CD4-positive, alpha-beta T cell treated with Interleukin-15 for 1 hour (primary cell): ENCODE measurements at regions not wholly inside any gene's neighbourhood (a gene's known extent, or its start where the extent isn't known, plus 50 kb on each side); places are given as distances from the start of the nearest gene placed in this dataset.
"Not testable (repeated sequence)": the region's sequence is repeated elsewhere in the genome, so short reads cannot be mapped to it uniquely, and the experiment has no call there.

Experiments
- DNase-seq: peaks from one replicate; pipeline ENCODE4 v3.0.0-alpha.2; 2020

GRCh38 chr3:177438596-177439220, 241.4 kb upstream of the TBL1XR1 start:
- no peak for DNase-seq

DNA sequence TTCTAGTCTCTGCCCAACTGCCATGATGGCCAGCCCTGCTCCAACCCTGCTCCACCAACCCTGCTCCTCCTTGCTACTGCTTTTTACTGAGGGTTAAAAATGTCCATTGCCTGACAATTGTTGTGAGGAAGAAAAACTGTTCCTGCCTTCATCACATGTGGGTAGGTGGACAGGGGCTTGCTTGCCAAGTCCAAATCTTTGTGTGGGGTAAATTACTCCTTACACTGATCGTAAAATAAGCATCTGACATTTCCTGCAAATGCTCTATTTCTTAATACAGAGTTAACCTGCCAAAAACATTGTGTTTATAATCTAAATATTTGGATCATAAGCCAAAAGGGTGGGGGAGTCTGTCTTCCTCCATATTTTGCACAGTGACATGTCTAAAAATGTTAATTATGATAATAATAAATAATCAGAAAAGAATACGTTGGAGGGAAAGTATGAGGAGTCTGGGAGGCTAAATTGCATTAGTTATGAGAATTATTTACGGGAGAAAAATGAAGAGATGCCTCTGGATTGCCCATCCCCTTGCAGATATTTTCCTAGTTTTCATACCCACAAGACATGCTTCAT, 242.5 kb upstream of the TBL1XR1 start:
- DNase-seq = no peak

DNA sequence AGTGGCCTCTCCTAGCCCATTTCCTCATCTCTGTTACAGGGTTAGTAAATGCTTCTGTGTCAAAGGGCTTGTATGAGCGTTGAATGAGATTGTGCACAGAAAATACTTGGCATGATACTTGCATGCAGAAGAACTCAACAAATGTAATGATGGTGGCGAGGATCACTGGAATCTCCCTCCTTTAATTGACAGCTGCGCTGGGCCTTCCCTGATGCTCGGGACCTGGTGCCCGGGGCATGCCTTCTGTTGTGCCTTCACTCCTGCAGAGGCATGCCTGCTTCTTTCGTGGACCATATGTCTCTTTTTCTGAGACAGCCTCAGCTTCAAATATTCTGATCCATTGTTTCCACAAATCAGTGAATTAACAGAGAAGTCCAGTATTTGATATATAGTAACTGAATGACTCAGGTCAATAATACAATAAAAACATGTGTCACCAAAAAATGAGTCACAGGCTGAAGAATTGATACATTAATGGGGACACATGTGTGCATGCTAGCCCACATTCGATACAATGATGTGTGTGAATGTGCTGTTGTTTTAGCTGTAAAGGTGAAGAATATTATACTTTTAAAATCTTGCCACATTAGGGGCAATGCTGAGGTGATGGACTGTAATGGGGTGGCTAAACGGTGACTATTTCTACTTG, 243.3 kb upstream of the TBL1XR1 start:
- no peak for DNase-seq

DNA sequence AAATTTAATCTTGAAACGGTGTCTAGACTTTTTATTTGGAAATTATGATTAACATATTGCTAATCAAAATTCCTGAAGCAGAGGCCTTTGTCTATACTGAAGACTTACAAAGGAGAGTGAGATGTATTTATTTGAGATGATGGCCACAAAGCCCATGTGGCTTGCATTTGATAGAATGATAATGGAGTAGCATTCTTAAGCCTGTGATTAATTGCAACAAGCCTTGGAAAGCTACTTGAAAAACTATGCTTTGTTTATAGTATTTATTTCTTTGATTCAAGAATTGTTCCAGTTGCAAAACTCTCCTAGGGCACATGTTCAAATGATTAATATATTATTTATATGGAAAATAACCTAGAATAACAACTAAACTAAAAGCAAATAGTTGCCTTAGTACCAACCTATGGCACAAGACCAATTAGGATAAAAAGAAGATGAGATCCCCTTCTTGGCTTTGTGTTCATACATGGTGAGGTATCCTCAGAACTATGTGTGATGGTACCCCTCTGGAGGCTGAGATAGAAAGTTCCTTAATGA, 244.1 kb upstream of the TBL1XR1 start:
- no peak for DNase-seq

DNA sequence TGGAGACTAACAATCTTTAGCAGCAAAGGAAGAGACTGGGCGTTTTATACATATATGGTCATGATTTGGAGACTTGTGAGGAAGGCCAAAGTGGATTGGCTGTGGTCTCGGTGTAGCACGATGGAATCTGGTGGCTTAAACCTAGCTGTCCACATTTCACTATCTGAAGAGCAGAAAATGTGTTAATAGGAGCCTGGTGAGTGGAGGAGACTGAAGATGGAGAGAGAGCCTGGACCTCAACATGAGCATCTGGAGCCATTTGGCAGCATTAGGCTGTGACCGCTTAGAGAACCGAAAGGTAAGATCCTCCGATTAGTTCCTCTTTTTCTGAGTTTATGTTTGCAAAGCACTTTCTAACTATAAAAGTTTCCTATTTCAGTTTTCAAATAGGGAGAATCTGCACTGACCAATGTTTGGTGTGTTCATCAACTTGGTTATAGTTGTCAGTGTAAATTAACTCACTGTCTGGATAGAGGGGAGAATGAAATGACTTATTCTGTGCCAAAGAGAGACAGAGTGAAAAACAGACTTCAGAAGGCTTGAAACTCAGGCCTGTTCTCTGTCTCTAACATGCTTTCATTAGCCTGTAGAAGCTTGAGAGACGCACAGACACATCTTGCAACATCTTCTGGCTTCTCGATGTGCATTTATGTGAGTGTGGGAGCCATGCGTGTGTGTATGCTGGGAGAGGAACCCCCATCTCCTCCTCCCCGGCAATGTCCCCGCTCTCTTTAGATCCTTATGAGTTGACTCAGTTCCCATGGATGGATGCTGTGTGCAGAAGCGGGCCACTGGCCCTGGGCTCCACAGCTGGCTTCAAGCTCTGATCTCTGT, 244.7 kb upstream of the TBL1XR1 start:
- DNase-seq = peak; percentile 36

- DNase-seq = no peak
Observed at GRCh38 chr3:177443469-177443868, 246.2 kb upstream of the TBL1XR1 start.

- no peak for DNase-seq
Observed at GRCh38 chr3:177444696-177445095, 247.4 kb upstream of the TBL1XR1 start.

- DNase-seq = no peak
Observed at GRCh38 chr3:177445549-177445948, 248.3 kb upstream of the TBL1XR1 start.

DNA sequence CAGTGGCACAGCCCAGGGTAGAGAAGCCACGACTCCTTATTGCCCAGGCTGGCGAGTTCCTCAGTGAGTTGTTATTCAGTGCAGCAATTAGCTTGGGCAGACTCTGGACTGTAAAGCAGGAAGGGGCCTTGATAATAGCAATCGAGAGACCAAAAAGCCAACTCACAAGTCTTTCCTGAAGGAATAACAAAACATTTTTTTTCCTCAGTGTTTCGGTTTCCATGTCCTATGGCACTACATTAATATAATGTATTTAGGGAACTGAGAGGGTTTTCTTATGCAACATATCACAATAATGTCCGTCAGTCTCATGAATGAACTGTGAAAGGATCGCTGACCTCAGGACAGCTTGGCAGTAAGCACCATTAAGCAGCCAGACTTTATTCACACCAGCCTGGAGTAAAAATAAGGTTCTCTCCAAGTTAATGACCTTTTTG, 248.9 kb upstream of the TBL1XR1 start:
- no peak for DNase-seq

DNA sequence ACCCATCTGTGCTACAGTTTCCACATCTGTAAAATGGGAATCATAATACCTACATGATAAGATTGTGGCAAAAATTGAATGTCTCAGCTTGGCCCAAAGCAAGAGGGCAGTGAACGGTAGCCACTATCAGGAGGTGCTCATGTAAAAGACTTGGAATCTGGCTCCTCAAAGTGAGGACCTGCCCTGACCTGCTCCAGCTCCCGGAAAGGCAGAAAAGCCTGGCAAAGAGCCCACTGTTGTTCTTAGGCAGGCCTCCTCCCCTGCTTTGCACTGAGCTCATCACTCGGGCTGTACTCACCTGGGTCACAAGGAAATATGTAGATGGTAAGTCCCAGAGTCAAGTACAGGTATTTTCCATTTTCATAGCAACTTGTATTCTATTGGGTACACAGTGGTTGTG, 250.7 kb upstream of the TBL1XR1 start:
- no peak for DNase-seq

GRCh38 chr3:177448987-177449359, 251.7 kb upstream of the TBL1XR1 start:
- DNase-seq = no peak

- peak; percentile 41 for DNase-seq
Observed at GRCh38 chr3:177449360-177450006, 252.2 kb upstream of the TBL1XR1 start.

- no peak for DNase-seq
Observed at GRCh38 chr3:177451301-177451750, 254.0 kb upstream of the TBL1XR1 start.

DNA sequence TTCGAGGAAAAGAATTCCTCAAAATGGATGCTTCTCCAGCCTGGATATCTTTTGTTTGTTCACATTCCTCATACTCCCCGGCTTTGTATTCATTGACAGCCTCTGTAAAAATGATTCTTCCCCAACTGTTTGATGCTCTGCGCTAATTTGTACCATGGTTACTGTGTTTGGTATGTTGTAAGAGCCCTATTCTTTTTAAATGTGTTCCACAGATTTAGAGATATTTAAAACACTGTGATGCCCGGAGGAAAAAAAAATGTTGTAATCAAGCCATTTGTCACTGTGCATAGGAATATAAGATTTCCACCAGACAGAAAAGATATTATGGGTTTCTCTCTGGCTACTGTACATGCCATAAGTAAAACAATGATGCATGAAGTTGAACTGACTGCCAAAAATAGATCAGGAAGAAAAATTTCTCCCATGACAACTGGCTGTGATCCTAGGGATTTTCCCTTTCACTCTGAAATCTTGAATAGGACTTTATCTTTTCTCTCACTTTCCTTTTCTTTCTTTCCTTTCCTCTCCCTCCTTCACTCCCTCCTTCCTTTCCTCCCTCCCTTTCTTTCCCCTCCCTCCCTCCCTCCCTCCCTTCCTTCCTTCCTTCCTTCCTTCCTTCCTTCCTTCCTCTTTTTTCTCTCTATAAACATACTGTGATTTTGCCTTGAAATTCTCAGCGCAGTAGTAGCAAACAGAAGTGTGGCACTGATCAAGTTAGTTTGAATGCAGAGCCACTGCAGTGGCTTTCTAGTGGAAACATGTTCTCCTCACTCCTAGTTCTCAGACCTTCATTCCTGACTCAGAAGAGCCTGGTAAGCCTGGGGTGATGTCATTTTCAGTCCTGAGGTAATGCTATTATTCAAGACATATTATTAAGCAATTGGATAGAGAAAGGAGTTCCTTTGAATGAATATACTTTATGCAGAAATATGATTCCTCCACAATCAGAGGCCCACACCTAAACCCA, 254.9 kb upstream of the TBL1XR1 start:
- DNase-seq = no peak

DNA sequence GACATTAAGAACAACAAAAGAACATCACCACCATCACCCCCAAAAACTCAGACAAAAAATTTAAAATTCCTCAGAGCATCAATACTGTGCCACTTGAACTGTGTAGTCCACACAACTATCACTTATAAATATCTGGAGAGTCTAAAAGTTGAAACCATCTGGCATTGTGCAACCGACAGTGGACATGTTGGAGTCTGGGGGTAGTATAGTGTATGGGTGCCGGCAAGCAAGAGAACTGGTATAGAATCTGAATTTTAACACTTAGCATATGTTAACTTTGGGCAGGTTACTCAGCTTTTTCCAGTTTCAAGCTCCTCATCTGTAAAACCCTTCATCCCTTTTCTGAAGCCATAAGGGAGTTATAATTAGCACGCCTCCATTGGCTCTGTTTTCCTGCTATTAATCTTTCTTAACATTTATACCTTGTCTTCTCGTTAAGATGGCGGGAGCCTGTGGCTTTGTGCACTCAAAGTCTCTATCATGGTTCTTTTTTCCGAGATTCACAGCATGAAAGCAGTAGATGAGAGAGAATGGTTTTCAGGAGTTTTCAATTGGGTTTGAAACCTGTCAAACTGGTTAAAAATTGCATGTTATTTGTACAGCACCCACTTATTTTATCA, 255.7 kb upstream of the TBL1XR1 start:
- DNase-seq = no peak

DNA sequence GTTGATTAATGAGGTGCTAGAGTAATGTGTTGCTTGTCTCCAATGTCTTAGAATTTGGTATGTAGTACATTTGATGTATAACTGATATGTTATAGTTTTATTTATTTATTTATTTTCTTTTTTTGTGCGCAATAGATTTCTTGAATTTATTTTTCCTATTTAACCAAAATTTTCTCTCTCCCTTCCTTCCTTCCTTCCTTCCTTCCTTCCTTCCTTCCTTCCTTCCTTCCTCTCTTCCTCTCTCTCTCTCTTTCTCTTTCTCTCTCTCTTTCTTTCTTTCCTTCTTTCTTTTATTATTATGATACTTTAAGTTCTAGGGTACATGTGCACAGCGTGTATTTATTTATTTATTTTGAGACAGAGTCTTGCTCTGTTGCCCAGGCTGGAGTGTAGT, 256.2 kb upstream of the TBL1XR1 start:
- DNase-seq = no peak

GRCh38 chr3:177457204-177457603, 259.9 kb upstream of the TBL1XR1 start:
- not testable (repeated sequence) for DNase-seq

DNA sequence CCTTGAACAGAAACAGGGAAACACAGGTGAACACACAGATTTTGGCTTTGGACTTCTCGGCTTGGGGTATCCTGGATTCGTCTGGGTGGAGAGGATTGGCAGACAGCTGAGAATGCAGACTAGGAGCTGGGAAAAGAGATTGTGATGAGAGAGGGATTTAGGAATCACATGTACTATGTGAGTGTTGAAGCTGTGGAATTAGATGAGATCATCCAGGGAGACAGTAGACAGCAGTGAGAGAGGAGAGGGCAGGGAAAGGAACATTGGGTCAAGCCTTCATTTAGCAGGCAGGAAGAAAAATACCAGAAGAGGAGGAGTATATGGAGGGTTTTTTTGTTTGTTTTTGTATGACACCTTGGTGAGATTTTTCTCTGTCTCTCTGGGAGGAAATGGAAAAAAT, 262.1 kb upstream of the TBL1XR1 start:
- no peak for DNase-seq

- no peak for DNase-seq
Observed at GRCh38 chr3:177460047-177460446, 262.8 kb upstream of the TBL1XR1 start.

DNA sequence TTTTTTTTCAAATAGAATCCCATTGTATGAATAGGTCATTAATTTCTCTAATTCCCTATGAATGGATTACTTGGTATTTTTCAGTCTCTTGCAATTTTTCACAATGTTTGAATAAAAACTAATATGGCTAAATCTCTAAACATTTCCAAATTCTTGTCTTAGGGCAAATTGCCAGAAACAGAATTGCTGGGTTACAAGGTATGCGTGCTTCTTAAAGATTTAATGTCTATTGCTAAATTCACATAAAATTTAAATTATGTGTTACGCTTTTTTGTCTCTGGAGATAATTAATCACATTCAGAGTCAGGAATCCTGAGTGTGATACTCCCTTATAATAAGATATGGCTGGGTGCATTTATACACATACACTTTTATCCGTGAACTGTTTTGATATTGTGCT, 264.5 kb upstream of the TBL1XR1 start:
- DNase-seq = no peak

GRCh38 chr3:177463341-177463740, 266.1 kb upstream of the TBL1XR1 start:
- DNase-seq = not testable (repeated sequence)
